ENCODE measurements at regions not wholly inside any gene's neighbourhood (a gene's known extent, or its start where the extent isn't known, plus 50 kb on each side); places are given as distances from the start of the nearest gene placed in this dataset.

- DNase-seq = no peak
Measured at GRCh38 chr6:1113916-1114540, 197.9 kb upstream of the FOXQ1 start.

- DNase-seq = no peak
Measured at GRCh38 chr6:1111361-1111760, 200.5 kb upstream of the FOXQ1 start.

- no peak for DNase-seq
Measured at GRCh38 chr6:1110941-1111349, 201.0 kb upstream of the FOXQ1 start.

GRCh38 chr6:1110164-1110563 is 201.7 kb upstream of the FOXQ1 start:
- DNase-seq = no peak

GRCh38 chr6:1109134-1109533 is 202.8 kb upstream of the FOXQ1 start:
- no peak for DNase-seq

- no peak for DNase-seq
Measured at GRCh38 chr6:1108198-1108597, 203.7 kb upstream of the FOXQ1 start.

GRCh38 chr6:1107578-1107977 is 204.3 kb upstream of the FOXQ1 start:
- DNase-seq = no peak

- no peak for DNase-seq
Measured at GRCh38 chr6:1105833-1106400, 206.0 kb upstream of the FOXQ1 start.

- DNase-seq = no peak
Measured at GRCh38 chr6:1104988-1105670, 206.8 kb upstream of the FOXQ1 start.

- no peak for DNase-seq
Measured at GRCh38 chr6:1103945-1104623, 207.8 kb upstream of the FOXQ1 start.

GRCh38 chr6:1103021-1103420 is 208.9 kb upstream of the FOXQ1 start:
- DNase-seq = no peak

GRCh38 chr6:1100269-1100668 is 211.6 kb upstream of the FOXQ1 start:
- no peak for DNase-seq

- no peak for DNase-seq
Measured at GRCh38 chr6:1099264-1099663, 212.6 kb upstream of the FOXQ1 start.

GRCh38 chr6:1096967-1097765 is 214.7 kb upstream of the FOXQ1 start:
- DNase-seq = no peak

- no peak for DNase-seq
Measured at GRCh38 chr6:1094306-1094705, 217.6 kb upstream of the FOXQ1 start.

- no peak for DNase-seq
Measured at GRCh38 chr6:1091900-1092299, 220.0 kb upstream of the FOXQ1 start.

GRCh38 chr6:1089859-1090258 is 222.0 kb upstream of the FOXQ1 start:
- no peak for DNase-seq

- DNase-seq = no peak
Measured at GRCh38 chr6:1088492-1089001, 223.4 kb upstream of the FOXQ1 start.

- DNase-seq = no peak
Measured at GRCh38 chr6:1087154-1087843, 224.6 kb upstream of the FOXQ1 start.

- DNase-seq = no peak
Measured at GRCh38 chr6:1086446-1087153, 225.3 kb upstream of the FOXQ1 start.

GRCh38 chr6:1082285-1082935 is 229.5 kb upstream of the FOXQ1 start:
- DNase-seq = no peak
